GM21526 (cell line): ENCODE measurements at regions not wholly inside any gene's neighbourhood (a gene's known extent, or its start where the extent isn't known, plus 50 kb on each side); places are given as distances from the start of the nearest gene placed in this dataset.

Source experiments
- ATAC-seq: cut with Tn5 transposase; IDR thresholded peaks from one replicate; pipeline ENCODE4 v1.9.1; 2021; ENCODE audit warnings: moderate library complexity; ENCODE audit not compliant: unreplicated experiment, low FRiP score

DNA sequence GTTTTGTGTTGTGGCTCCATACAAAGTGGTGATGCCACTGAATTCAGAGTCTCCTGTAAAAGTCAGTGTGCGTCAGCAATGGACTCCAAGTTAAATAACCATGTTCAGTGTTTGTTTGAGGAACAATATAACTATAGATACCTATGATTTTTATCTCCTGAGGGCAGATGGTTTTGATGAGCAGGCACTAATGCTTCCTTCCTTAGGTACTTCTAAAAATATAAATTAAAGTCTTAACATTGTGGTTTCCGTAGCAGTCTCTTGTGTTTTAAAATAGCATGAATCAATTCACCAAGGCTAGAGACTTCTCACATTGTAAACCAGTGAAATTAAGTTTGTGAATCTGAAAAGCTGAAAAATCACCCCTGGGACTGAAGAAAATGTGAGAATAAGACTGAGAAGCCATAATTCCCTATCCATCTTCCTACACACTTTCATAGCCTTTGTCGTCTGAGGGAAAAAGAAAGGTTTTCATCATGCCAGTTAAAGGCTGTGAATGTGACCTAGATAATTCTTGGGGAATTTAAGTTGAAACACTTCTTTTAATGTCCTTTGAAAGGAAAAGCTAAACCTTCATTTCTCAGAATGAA lies 1502.9 kb downstream of the CDH11 start:
- no peak for ATAC-seq

DNA sequence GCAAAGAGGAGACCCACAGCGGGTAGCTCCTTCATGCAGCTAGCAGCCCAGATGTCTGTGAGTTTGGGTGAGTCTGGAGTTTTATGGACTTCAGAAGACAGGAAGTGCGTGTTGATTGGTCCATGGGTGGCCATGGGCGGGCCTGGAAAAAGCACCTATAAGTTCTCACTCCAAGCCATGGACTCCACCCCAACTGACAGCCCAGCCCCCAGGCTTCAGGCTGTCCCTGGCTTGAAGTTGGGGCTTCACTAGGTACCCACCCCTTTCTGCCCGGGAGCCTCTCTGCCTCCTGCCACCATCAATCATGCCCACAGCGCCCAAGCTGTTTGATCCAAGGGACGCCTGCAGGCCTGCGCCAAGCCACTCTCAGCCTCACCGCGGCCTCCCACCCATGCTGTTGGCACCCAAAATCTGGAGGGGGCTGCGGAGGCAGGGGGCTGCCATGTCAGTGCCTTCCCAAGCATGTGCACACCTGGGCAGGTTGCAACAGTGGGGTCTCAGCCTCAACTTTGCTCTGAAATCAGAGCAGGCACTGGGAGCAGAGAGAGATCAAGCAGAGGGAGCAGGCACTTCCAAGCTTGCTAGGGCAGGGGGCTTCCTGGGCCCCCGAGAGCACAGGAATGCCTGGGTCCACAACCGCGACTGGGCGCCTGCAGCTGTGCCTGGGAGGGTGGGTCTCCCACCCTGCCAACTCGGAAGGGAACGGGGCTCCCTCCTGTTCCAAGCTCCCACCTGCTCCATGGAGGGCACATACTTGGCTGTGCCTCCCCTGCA lies 1503.7 kb downstream of the CDH11 start:
- no peak for ATAC-seq

- ATAC-seq = no peak
Measured at GRCh38 chr16:63617047-63617989, 1504.5 kb downstream of the CDH11 start.

DNA sequence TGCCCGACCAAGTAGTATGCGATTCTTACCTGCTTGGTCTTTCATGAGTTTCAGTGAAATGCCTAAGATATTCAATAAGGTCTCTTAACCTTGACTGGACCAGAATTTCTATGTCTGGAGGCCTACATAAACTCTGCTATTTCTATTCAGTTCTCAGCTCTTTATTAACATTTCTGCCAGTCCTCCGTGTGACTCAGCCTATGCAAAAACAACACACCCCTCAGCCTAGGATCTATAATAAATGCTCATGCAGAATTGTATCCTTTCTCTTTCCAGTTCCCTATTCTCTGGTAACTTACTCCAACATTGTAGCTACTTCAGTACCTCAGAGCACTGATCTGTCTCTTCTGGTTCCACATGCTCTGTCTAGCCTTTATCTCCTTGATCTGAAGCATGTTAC lies 1507.4 kb downstream of the CDH11 start:
- no peak for ATAC-seq

GRCh38 chr16:63613701-63614100 lies 1508.2 kb downstream of the CDH11 start:
- no peak for ATAC-seq

GRCh38 chr16:63612462-63613227 lies 1509.2 kb downstream of the CDH11 start:
- ATAC-seq = no peak

DNA sequence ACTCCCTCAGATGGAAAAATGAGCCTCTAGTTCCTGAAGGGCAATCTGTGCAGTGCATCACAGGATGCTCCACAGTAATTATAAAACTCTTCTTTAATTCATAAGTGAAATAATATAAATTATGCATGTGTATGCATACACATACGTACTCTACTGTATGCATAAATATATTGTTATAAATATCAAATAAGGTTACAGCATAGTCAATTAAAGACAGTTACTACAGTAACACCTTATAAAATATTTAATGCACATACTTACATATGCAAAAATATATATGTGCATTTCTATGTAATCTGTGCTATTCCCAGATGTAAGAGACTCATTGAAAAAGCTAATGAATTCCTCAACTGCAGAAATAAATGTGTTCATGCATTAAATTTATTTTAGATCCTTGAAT lies 1515.1 kb downstream of the CDH11 start:
- no peak for ATAC-seq

- ATAC-seq = no peak
Measured at GRCh38 chr16:63602206-63602927, 1519.5 kb downstream of the CDH11 start.

DNA sequence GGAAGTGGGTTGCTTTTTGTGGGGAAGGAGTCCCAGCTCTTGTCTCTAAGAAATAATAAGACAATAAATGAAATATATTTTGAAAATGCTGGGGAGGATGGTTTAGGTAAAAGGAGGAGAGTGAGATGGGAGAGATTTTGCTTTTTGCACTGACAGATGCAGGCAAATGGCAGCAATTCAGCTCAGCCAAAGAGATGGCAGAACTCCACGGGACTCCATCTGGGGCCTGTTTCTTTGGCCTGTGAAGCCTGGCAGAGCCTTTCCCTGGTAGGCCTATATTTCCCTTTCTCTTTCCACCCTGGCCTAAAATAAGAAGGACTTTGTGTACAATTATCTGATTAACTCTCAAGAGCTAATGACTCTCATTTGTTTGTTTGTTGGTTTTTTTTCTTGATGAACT lies 1525.1 kb downstream of the CDH11 start:
- ATAC-seq = no peak

DNA sequence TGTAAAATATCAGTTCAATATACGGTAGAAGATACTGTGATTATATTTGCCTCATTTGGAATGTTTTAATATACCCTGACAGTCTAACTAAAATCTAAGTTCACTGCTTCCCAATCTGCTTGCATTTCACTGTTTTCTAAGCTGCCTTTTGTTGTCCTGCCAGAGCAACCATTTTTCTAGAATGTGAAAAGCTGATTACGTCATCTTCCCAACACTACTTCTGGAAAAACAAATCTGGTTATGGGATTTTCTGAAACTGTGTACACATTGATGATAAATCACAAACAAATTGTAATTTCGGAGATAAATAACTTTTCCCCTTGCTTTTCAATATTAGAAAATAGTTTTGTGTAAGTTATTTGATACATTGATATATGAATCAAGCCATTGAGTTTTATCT lies 1529.0 kb downstream of the CDH11 start:
- no peak for ATAC-seq

DNA sequence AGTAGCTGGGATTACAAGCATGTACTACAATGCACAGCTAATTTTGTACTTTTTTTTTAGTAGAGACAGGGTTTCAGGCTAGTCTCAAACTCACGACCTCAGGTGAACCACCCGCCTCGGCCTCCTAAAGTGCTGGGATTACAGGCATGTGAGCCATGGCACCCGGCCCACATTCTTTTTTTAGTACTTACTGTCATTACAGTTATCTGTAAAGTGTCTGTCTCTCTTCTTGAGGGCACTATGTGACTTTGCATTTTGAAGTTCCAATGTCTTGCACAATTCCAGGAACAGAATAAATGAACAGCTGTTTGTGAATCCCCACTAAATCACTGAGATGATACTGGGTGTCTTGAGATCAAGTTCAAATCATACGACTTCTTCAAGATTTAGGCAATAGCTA lies 1540.3 kb downstream of the CDH11 start:
- no peak for ATAC-seq

DNA sequence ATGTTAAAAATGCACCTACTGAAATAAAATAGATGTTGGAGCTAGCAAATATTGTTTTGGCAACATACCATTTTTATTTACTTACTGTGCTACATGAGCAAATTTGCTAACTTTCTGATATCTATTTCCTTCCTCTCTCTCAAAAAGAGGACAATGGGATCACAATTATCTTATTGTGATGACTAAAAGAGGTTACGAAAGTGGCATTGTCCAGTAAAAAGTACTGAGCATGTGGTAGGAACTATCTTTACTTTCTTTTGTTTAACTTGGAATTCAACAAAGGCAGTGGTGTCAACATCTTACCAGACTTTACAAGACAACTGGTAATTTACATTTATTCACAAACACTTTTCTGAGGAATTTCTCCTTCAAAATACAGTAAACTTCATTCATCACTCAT lies 1542.6 kb upstream of the CDH8 start:
- ATAC-seq = no peak

- ATAC-seq = no peak
Measured at GRCh38 chr16:63577891-63578290, 1541.7 kb upstream of the CDH8 start.

DNA sequence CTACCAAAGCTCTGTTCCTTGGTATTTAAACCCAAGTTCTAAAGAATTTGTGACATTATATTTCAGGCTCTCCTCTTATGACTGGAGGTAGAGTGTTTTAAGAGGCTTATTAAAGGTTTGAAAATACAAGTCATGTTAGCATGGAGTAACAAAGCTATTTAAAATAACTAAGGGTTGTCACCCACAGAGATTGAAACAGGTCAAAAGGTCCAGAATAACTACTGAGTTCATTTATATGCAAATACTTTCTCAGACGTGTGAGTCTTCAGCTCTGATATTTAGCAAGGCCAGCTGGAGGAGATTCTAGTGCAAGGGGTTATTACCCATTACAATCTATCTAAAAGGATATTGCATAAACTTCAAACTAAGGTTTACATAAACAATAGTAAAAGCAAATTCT lies 1538.8 kb upstream of the CDH8 start:
- ATAC-seq = no peak

DNA sequence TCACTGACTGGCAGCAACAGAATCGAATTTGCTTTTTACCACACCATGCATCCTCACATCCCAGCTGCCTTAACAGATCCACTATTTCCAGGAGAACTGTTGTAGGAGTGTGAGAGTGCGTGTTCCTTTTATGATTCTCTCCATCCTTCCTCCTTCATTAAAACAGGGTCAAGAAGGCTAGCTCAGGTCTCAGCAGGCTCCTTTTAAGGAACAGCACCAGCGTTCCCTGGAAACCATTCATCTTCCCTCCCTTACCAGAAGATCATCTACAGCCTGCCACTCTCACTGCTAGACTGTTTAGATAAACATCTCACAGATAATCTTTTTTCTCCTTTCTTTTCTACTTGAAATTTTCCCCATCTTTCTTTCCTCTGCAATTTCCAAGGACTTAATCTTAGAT lies 1531.9 kb upstream of the CDH8 start:
- no peak for ATAC-seq

DNA sequence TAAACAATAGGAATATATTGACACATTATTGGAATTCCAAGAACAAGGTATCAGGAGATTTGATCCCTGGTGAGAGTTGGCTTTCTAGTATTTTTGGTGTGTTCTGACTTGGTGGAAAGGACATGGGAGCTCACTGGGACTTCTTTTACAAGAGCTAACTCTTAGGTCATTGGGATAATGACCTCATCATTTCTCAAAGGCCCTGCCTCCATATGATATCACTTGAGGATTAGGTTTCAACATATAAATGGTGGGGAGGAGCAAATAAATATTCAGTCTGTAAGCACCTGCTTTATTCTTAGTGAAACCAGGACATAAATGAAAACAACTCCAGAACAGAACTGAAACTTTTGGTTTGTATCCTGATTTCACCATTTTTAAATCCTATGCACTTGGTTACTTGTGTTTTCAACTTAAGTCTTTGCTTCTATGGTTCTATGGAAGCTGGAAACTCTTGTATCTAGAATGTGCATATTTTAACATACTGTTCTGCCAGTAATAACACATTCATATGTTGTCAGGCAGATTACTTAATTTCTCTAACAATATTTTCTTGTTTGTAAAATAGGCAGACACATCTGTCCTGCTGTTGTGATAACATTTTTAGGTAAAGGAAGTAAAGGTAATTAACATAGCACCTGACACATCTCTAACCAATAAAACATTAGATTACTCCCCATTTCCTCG lies 1527.7 kb upstream of the CDH8 start:
- ATAC-seq = no peak

DNA sequence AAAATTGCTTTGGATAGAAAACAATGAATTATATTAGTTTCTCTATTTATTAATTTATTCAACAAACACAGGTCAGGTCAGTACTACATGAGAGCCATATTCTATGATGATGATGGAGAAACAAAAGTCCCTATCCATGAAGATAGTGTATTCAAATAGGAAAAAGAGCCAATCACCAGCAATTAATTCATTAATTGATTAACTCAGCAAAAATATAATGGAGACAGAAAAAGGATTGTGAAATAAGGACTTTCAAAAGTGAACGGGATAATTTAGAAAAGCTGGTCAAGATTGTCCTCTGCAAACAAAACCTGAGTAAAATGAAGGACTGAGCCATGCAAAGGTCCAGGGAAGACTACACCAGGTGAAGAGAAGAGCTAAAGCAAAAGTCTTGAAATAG lies 1517.7 kb upstream of the CDH8 start:
- no peak for ATAC-seq

DNA sequence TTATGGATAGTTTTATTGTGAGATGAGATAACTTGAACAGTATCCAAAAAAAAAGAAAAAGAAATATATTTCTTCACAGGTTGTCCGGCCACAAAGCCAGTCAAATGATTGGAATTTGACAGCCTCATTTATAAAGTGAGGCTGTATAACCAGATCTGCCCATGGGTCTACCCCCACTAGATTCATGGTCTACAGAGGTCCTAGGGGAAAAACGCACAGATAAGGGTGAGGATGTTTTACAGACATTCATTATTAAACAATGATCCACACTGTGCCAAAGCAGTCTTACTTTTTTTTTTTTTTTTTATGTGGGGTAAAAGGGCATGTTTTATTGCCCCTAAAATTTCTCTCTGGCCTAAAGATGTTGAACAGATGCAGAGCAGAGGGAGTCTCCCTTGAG lies 1503.0 kb upstream of the CDH8 start:
- ATAC-seq = no peak

- ATAC-seq = no peak
Measured at GRCh38 chr16:63530974-63531373, 1494.7 kb upstream of the CDH8 start.
